Fibroblast of pulmonary artery (primary cell): ENCODE measurements at regions not wholly inside any gene's neighbourhood (a gene's known extent, or its start where the extent isn't known, plus 50 kb on each side); places are given as distances from the start of the nearest gene placed in this dataset.

Source experiments
- DNase-seq: peaks from one replicate; pipeline ENCODE4 v3.0.0-alpha.2; 2010; ENCODE audit warnings: low read depth
- H3K4me3 ChIP-seq: replicated peaks from 2 replicates; pipeline ENCODE4 v1.5.1; 2011; ENCODE audit warnings: low read depth, mild to moderate bottlenecking, control low read depth, low read length, moderate library complexity
- CTCF ChIP-seq: IDR thresholded peaks from 2 replicates; pipeline ENCODE4 v1.5.1; 2011; ENCODE audit warnings: mild to moderate bottlenecking, control low read depth, low read length, inconsistent platforms; ENCODE audit errors: missing control alignments

- no peak overlapping the region for H3K4me3 ChIP-seq
- TF ChIP-seq CTCF, result no peak
Observed at GRCh38 chr14:26175658-26176057, 422.2 kb downstream of the NOVA1 start.

GRCh38 chr14:26174395-26174794 is 423.4 kb downstream of the NOVA1 start:
- no peak overlapping the region for H3K4me3 ChIP-seq
- DNase-seq, result no peak
- TF ChIP-seq CTCF, result no peak

More at GRCh38 chr14:26175658-26176057, 422.2 kb downstream of the NOVA1 start:
- DNase-seq, result no peak

- no peak for TF ChIP-seq CTCF
- no peak overlapping the region for H3K4me3 ChIP-seq
- DNase-seq, result no peak
Observed at GRCh38 chr14:26173581-26174110, 424.2 kb downstream of the NOVA1 start.

GRCh38 chr14:26172396-26172795 is 425.4 kb downstream of the NOVA1 start:
- no peak overlapping the region for H3K4me3 ChIP-seq
- TF ChIP-seq CTCF, result no peak
- no peak for DNase-seq

- DNase-seq, result no peak
Observed at GRCh38 chr14:26170885-26171284, 426.9 kb downstream of the NOVA1 start.

GRCh38 chr14:26163761-26164160 is 434.1 kb downstream of the NOVA1 start:
- no peak overlapping the region for H3K4me3 ChIP-seq
- peak; percentile 80 for TF ChIP-seq CTCF
- peak; percentile 75 for DNase-seq

More at GRCh38 chr14:26170885-26171284, 426.9 kb downstream of the NOVA1 start:
- TF ChIP-seq CTCF, result no peak
- no peak overlapping the region for H3K4me3 ChIP-seq

GRCh38 chr14:26157517-26157916 is 440.3 kb downstream of the NOVA1 start:
- no peak for TF ChIP-seq CTCF
- no peak overlapping the region for H3K4me3 ChIP-seq
- no peak for DNase-seq
